H1 (cell line): ENCODE measurements at regions not wholly inside any gene's neighbourhood (a gene's known extent, or its start where the extent isn't known, plus 50 kb on each side); places are given as distances from the start of the nearest gene placed in this dataset.

ENCODE experiments used
- CTCF ChIA-PET: fragments of 300-600 bp; sonication (Branson Sonifier 250); formaldehyde crosslinking; loops from one replicate; lab custom pipeline; 2021; ENCODE audit not compliant: partially characterized antibody; lab: Charles Lee
- POLR2A ChIA-PET: fragments of 300-600 bp; sonication (Branson Sonifier 250); formaldehyde crosslinking; loops from one replicate; lab custom pipeline; 2021; ENCODE audit warnings: inconsistent platforms; ENCODE audit not compliant: partially characterized antibody; lab: Charles Lee
- DNase-seq, 2 experiments: peaks; one replicate each; pipeline versions ENCODE4 v3.0.0 to v3.0.0-alpha.2; 2010 to 2022; ENCODE audit warnings: low spot score in 2 of 2, low read depth in 1 of 2, mixed read lengths in 1 of 2
- FAIRE-seq: peaks from 2 replicates; lab custom pipeline; 2011; peaks lifted over from hg19 to GRCh38; lab: Jason Lieb, UNC
- H2AFZ ChIP-seq: 2 replicates; pipeline ENCODE4 v1.8.1; 2012; ENCODE audit warnings: low read length, inconsistent platforms
- H2AK5ac ChIP-seq: 2 replicates; pipeline ENCODE4 v1.6.1; 2013; ENCODE audit warnings: low read depth, low read length
- H2BK120ac ChIP-seq: replicated peaks from 2 replicates; pipeline ENCODE3; 2013; ENCODE audit warnings: low read depth, low read length, inconsistent platforms
- H2BK12ac ChIP-seq: 2 replicates; pipeline ENCODE4 v1.6.1; 2013; ENCODE audit warnings: low read depth, low read length
- H2BK15ac ChIP-seq: 2 replicates; pipeline ENCODE4 v1.6.1; 2013; ENCODE audit warnings: low read length
- H2BK20ac ChIP-seq: 2 replicates; pipeline ENCODE4 v1.6.1; 2013; ENCODE audit warnings: low read length
- H2BK5ac ChIP-seq: 2 replicates; pipeline ENCODE4 v1.6.1; 2013; ENCODE audit warnings: low read depth, low read length
- H3K14ac ChIP-seq: 2 replicates; pipeline ENCODE4 v1.6.1; 2013; ENCODE audit warnings: inconsistent platforms; ENCODE audit not compliant: insufficient read length
- H3K18ac ChIP-seq: 2 replicates; pipeline ENCODE4 v1.6.1; 2013; ENCODE audit warnings: low read length; ENCODE audit errors: extremely low read depth
- H3K23ac ChIP-seq: 2 replicates; pipeline ENCODE4 v1.6.1; 2013; ENCODE audit warnings: inconsistent platforms; ENCODE audit not compliant: insufficient read length
- H3K23me2 ChIP-seq: 2 replicates; pipeline ENCODE4 v1.6.1; 2013; ENCODE audit warnings: low read depth, low read length
- H3K27ac ChIP-seq: 2 replicates; pipeline ENCODE4 v1.6.1; 2011; ENCODE audit warnings: low read depth, low read length, inconsistent platforms
- H3K27me3 ChIP-seq, 4 experiments: replicated peaks in 1 of 4; 1 replicate in 1 of 4; 2 replicates in 3 of 4; pipeline versions ENCODE4 v1.6.1 to v1.8.1; 2011 to 2013; ENCODE audit warnings: low read length in 3 of 4, mild to moderate bottlenecking in 3 of 4, inconsistent platforms in 2 of 4, mixed read lengths in 2 of 4, moderate library complexity in 1 of 4; ENCODE audit not compliant: control insufficient read depth in 3 of 4, insufficient read depth in 3 of 4; ENCODE audit errors: extremely low read depth in 1 of 4
- H3K36me3 ChIP-seq, 4 experiments: 2 replicates each; pipeline versions ENCODE4 v1.6.1 to v1.8.1; 2011 to 2013; ENCODE audit warnings: mild to moderate bottlenecking in 4 of 4, low read length in 3 of 4, moderate library complexity in 2 of 4, control low read depth in 1 of 4, inconsistent platforms in 1 of 4; ENCODE audit not compliant: insufficient read depth in 4 of 4, control insufficient read depth in 2 of 4
- H3K4ac ChIP-seq: replicated peaks from 2 replicates; pipeline ENCODE3; 2013; ENCODE audit warnings: low read length, low read depth, mixed read lengths, inconsistent platforms; ENCODE audit not compliant: insufficient read length
- H3K4me1 ChIP-seq, 4 experiments: replicated peaks in 1 of 4; 1 replicate in 1 of 4; 2 replicates in 3 of 4; pipeline versions ENCODE4 v1.6.1 to v1.8.1; 2011 to 2013; ENCODE audit warnings: low read length in 3 of 4, inconsistent platforms in 2 of 4, mixed read lengths in 1 of 4; ENCODE audit not compliant: insufficient read depth in 4 of 4, control insufficient read depth in 3 of 4
- H3K4me2 ChIP-seq, 2 experiments: 2 replicates each; pipeline versions ENCODE4 v1.6.1 to v1.8.1; 2011 to 2013; ENCODE audit warnings: low read depth in 2 of 2, low read length in 2 of 2, control low read depth in 1 of 2, inconsistent platforms in 1 of 2, mild to moderate bottlenecking in 1 of 2; ENCODE audit not compliant: insufficient read depth in 1 of 2
- H3K4me3 ChIP-seq, 4 experiments: fragments of 200-600, 300-600 bp in 1 of 4; sonication (generic), shearing (Covaris generic), sonication (Bioruptor Twin) in 1 of 4; 2 replicates each; pipeline versions ENCODE4 v1.5.1 to v1.8.1; 2011 to 2016; ENCODE audit warnings: low read length in 4 of 4, low read depth in 3 of 4, control low read depth in 2 of 4, inconsistent platforms in 2 of 4, mild to moderate bottlenecking in 2 of 4, mixed read lengths in 1 of 4, moderate library complexity in 1 of 4; ENCODE audit not compliant: insufficient read depth in 2 of 4; ENCODE audit errors: extremely low read depth in 1 of 4
- H3K56ac ChIP-seq: replicated peaks from 2 replicates; pipeline ENCODE3; 2013; ENCODE audit warnings: low read depth, mild to moderate bottlenecking, mixed read lengths, low read length, inconsistent platforms; ENCODE audit not compliant: insufficient read length
- H3K79me1 ChIP-seq: 2 replicates; pipeline ENCODE4 v1.6.1; 2013; ENCODE audit warnings: low read depth, low read length, control low read depth
- H3K79me2 ChIP-seq, 2 experiments: 2 replicates each; pipeline versions ENCODE4 v1.6.1 to v1.8.1; 2012 to 2013; ENCODE audit warnings: low read length in 2 of 2, mild to moderate bottlenecking in 2 of 2, inconsistent platforms in 1 of 2; ENCODE audit not compliant: insufficient read depth in 2 of 2, control insufficient read depth in 1 of 2
- H3K9ac ChIP-seq, 4 experiments: replicated peaks in 1 of 4; 1 replicate in 1 of 4; 2 replicates in 3 of 4; pipeline versions ENCODE4 v1.6.1 to v1.8.1; 2011 to 2013; ENCODE audit warnings: low read depth in 3 of 4, low read length in 3 of 4, control low read depth in 2 of 4, mild to moderate bottlenecking in 2 of 4, moderate library complexity in 2 of 4, inconsistent platforms in 1 of 4; ENCODE audit errors: extremely low read depth in 1 of 4
- H3K9me3 ChIP-seq, 2 experiments: 2 replicates each; pipeline versions ENCODE4 v1.6.1 to v1.8.1; 2012 to 2013; ENCODE audit warnings: mild to moderate bottlenecking in 2 of 2, moderate library complexity in 2 of 2, control low read depth in 1 of 2, inconsistent platforms in 1 of 2, low read depth in 1 of 2, low read length in 1 of 2, mixed read lengths in 1 of 2; ENCODE audit not compliant: insufficient read depth in 2 of 2
- H4K20me1 ChIP-seq, 2 experiments: replicated peaks in 1 of 2; 2 replicates each; pipeline versions ENCODE3 to v1.8.1; 2011 to 2013; ENCODE audit warnings: inconsistent platforms in 2 of 2, low read length in 2 of 2, mild to moderate bottlenecking in 1 of 2; ENCODE audit not compliant: insufficient read depth in 2 of 2, control insufficient read depth in 1 of 2
- H4K5ac ChIP-seq: 2 replicates; pipeline ENCODE4 v1.6.1; 2013; ENCODE audit warnings: low read length, low read depth, mixed read lengths, inconsistent platforms; ENCODE audit not compliant: insufficient read length
- H4K8ac ChIP-seq: 2 replicates; pipeline ENCODE4 v1.8.0; 2013; ENCODE audit warnings: mild to moderate bottlenecking, moderate library complexity, low read length, inconsistent platforms; ENCODE audit not compliant: insufficient read depth; ENCODE audit errors: extremely low read depth
- H4K91ac ChIP-seq: replicated peaks from 2 replicates; pipeline ENCODE3; 2013; ENCODE audit warnings: low read length, mixed read lengths, inconsistent platforms; ENCODE audit not compliant: insufficient read length
- CHD2 ChIP-seq: IDR thresholded peaks from 2 replicates; pipeline ENCODE4 v1.6.1; 2012; ENCODE audit warnings: low read length, improper control_type of control experiment
- CTBP2 ChIP-seq: IDR thresholded peaks from 2 replicates; pipeline ENCODE4 v1.7.0; 2011; ENCODE audit warnings: borderline replicate concordance, mild to moderate bottlenecking, moderate library complexity, mixed read lengths, low read length; ENCODE audit not compliant: insufficient read depth, insufficient read length
- ZNF274 ChIP-seq: IDR thresholded peaks from 2 replicates; pipeline ENCODE4 v1.7.0; 2012; ENCODE audit warnings: low read length, borderline replicate concordance; ENCODE audit errors: extremely low read depth

DNA sequence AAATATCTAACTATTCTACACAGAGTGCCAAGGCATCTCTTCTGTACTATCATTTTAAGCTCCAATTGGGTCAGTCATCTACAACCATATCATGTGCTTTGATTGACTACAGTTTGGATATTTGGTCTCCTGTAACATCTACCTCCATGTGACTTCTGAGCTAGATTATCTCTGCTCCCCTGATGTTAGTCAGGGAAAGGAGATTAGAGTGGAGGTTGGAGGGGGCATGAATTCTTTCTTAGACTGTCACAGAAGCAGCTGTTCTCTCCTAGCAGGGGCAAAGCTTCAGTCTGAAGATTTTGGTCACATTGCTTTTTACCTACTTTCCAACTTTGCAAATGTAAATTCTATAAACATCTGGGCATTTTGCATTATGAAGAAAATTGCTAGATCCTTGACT is 62.6 kb upstream of the C4orf54 start:
- no peak overlapping the region for H4K5ac ChIP-seq
- H3K23ac ChIP-seq = no peak overlapping the region
- CTCF ChIA-PET = interaction anchor here (1.0 to 2.4 kb wide), 3 partner anchors 11 to 88 kb away, joined by 3 to 7 read pairs (median 4); no protein-coding TSS in a partner anchor
- no peaks in the 10 kb centered on the region for H3K23me2 ChIP-seq
- no peak for FAIRE-seq
- H4K8ac ChIP-seq = no peak overlapping the region
- H2BK12ac ChIP-seq = no peak overlapping the region
- H3K4me1 ChIP-seq = peaks cover 0 to 8% (median 3%) of the 10 kb centered on the region in 4 experiments
- H2BK20ac ChIP-seq = no peak overlapping the region
- no peak overlapping the region for H3K18ac ChIP-seq
- no peaks in the 10 kb centered on the region for H3K9me3 ChIP-seq
- no peak overlapping the region for H2BK15ac ChIP-seq
- no peak overlapping the region for H2AFZ ChIP-seq
- no peaks in the 10 kb centered on the region for H4K20me1 ChIP-seq
- no peaks in the 10 kb centered on the region for H3K79me1 ChIP-seq
- TF ChIP-seq CHD2 = no peak
- no peak for TF ChIP-seq CTBP2
- no peak for TF ChIP-seq ZNF274
- TF ChIP-seq, all 59 proteins: peak for 0
- POLR2A ChIA-PET = no interaction called here
- H3K9ac ChIP-seq = no peak overlapping the region
- no peak overlapping the region for H3K4me2 ChIP-seq
- no peak overlapping the region for H4K91ac ChIP-seq
- no peaks in the 10 kb centered on the region for H3K36me3 ChIP-seq
- no peak overlapping the region for H3K4ac ChIP-seq
- H3K27me3 ChIP-seq = no peaks in the 10 kb centered on the region
- no peak overlapping the region for H2BK120ac ChIP-seq
- H3K14ac ChIP-seq = no peak overlapping the region
- DNase-seq = no peak
- H2AK5ac ChIP-seq = no peak overlapping the region
- H3K27ac ChIP-seq = no peak overlapping the region
- no peak overlapping the region for H2BK5ac ChIP-seq
- H3K4me3 ChIP-seq = no peak overlapping the region
- H3K79me2 ChIP-seq = no peaks in the 10 kb centered on the region
- no peak overlapping the region for H3K56ac ChIP-seq
